SU-DHL-6 (cell line): ENCODE measurements at regions not wholly inside any gene's neighbourhood (a gene's known extent, or its start where the extent isn't known, plus 50 kb on each side); places are given as distances from the start of the nearest gene placed in this dataset.

Experiments used
- H2AFZ ChIP-seq: fragments of 200-600 bp; sonication (generic); 2 replicates; pipeline ENCODE4 v1.6.1; 2014; ENCODE audit warnings: low read depth, mild to moderate bottlenecking, moderate library complexity, mixed read lengths, antibody characterized with exemption, low read length; ENCODE audit not compliant: severe bottlenecking
- H3F3A ChIP-seq: fragments of 200-600 bp; shearing (Covaris generic); 2 replicates; pipeline ENCODE4 v1.6.0; 2016; ENCODE audit warnings: antibody characterized with exemption, mild to moderate bottlenecking; ENCODE audit not compliant: insufficient read depth
- H3K27ac ChIP-seq: fragments of 200-600 bp; sonication (generic); 2 replicates; pipeline ENCODE4 v1.5.1; 2016; ENCODE audit warnings: low read depth, mild to moderate bottlenecking, low read length, moderate library complexity, mixed read lengths
- H3K27me3 ChIP-seq: fragments of 200-600 bp; sonication (generic), shearing (Covaris generic); 2 replicates; pipeline ENCODE4 v1.6.0; 2014; ENCODE audit warnings: mild to moderate bottlenecking, low read length
- H3K36me3 ChIP-seq: fragments of 200-600 bp; sonication (generic); 2 replicates; pipeline ENCODE4 v1.6.1; 2014; ENCODE audit warnings: mild to moderate bottlenecking, low read length, mixed read lengths
- H3K4me2 ChIP-seq: fragments of 300-600, 200-600 bp; shearing (Covaris generic), sonication (generic); 2 replicates; pipeline ENCODE4 v1.6.0; 2014; ENCODE audit warnings: low read length, low read depth, mild to moderate bottlenecking; ENCODE audit not compliant: poor library complexity, severe bottlenecking
- H3K4me3 ChIP-seq: fragments of 200-600 bp; sonication (generic); 2 replicates; pipeline ENCODE4 v1.5.1; 2014; ENCODE audit warnings: antibody characterized with exemption, low read length, mild to moderate bottlenecking, mixed read lengths; ENCODE audit not compliant: insufficient read depth, poor library complexity, severe bottlenecking
- H3K79me2 ChIP-seq: fragments of 200-600 bp; sonication (generic); 2 replicates; pipeline ENCODE4 v1.6.1; 2014; ENCODE audit warnings: mild to moderate bottlenecking, low read length, moderate library complexity; ENCODE audit not compliant: insufficient read depth
- H3K9ac ChIP-seq: fragments of 200-600 bp; sonication (generic); 2 replicates; pipeline ENCODE4 v1.7.0; 2014; ENCODE audit warnings: mild to moderate bottlenecking, low read length
- H3K9me2 ChIP-seq: fragments of 200-600 bp; sonication (generic); replicated peaks from 2 replicates; pipeline ENCODE4 v1.6.1; 2014; ENCODE audit warnings: low read length; ENCODE audit not compliant: insufficient read depth
- H3K9me3 ChIP-seq: fragments of 200-600 bp; sonication (generic); 2 replicates; pipeline ENCODE4 v1.6.1; 2014; ENCODE audit warnings: low read length, mixed read lengths; ENCODE audit not compliant: insufficient read depth
- H4K20me1 ChIP-seq: fragments of 200-600 bp; sonication (generic); 2 replicates; pipeline ENCODE4 v1.6.1; 2014; ENCODE audit warnings: low read depth, mild to moderate bottlenecking, antibody characterized with exemption, low read length, moderate library complexity, mixed read lengths
- CTCF ChIP-seq: fragments of 200-600 bp; sonication (generic); IDR thresholded peaks from one replicate; pipeline ENCODE4 v1.5.1; 2017; ENCODE audit warnings: antibody characterized with exemption, mild to moderate bottlenecking, low read length, moderate library complexity; ENCODE audit not compliant: insufficient read depth, poor library complexity, severe bottlenecking
- EZH2phosphoT487 ChIP-seq: fragments of 200-600 bp; sonication (generic), shearing (Covaris generic); conservative IDR thresholded peaks from 2 replicates; pipeline ENCODE4 v1.6.1; 2018; ENCODE audit warnings: mild to moderate bottlenecking, antibody characterized with exemption, low read length, moderate library complexity, mixed read lengths

- Histone ChIP-seq H3K9me3 (no peaks in the 10 kb centered on the region), H4K20me1 (no peaks in the 10 kb centered on the region), H3F3A (no peaks in the 10 kb centered on the region), H3K79me2 (no peaks in the 10 kb centered on the region), H2AFZ (no peak overlapping the region), H3K27me3 (no peaks in the 10 kb centered on the region), H3K4me3 (no peak overlapping the region), H3K27ac (no peak overlapping the region), H3K9ac (no peak overlapping the region), H3K9me2 (no peaks in the 10 kb centered on the region), H3K36me3 (no peaks in the 10 kb centered on the region), H3K4me2 (no peak overlapping the region)
- no peak for TF ChIP-seq CTCF
- no peak for TF ChIP-seq EZH2phosphoT487
Measured at GRCh38 chr7:88700725-88701124, 58.8 kb upstream of the ZNF804B start.

- Histone ChIP-seq H3F3A (no peaks in the 10 kb centered on the region), H3K36me3 (no peaks in the 10 kb centered on the region), H2AFZ (no peak overlapping the region), H3K4me3 (no peak overlapping the region), H3K9ac (no peak overlapping the region), H3K27me3 (no peaks in the 10 kb centered on the region), H3K9me2 (no peaks in the 10 kb centered on the region), H3K27ac (no peak overlapping the region), H3K79me2 (no peaks in the 10 kb centered on the region), H4K20me1 (no peaks in the 10 kb centered on the region), H3K4me2 (no peak overlapping the region), H3K9me3 (no peaks in the 10 kb centered on the region)
- TF ChIP-seq CTCF (no peak), EZH2phosphoT487 (no peak)
Measured at GRCh38 chr7:88694207-88694606, 65.3 kb upstream of the ZNF804B start.

- TF ChIP-seq EZH2phosphoT487 (no peak), CTCF (no peak)
Measured at GRCh38 chr7:88693131-88693530, 66.4 kb upstream of the ZNF804B start.

More at GRCh38 chr7:88693131-88693530, 66.4 kb upstream of the ZNF804B start:
- H3K36me3 ChIP-seq: no peaks in the 10 kb centered on the region
- H3K79me2 ChIP-seq: no peaks in the 10 kb centered on the region
- H3K9me2 ChIP-seq: no peaks in the 10 kb centered on the region
- H3K27me3 ChIP-seq: no peaks in the 10 kb centered on the region
- no peaks in the 10 kb centered on the region for H4K20me1 ChIP-seq
- no peak overlapping the region for H3K9ac ChIP-seq
- no peaks in the 10 kb centered on the region for H3F3A ChIP-seq
- no peak overlapping the region for H3K4me2 ChIP-seq
- no peak overlapping the region for H3K27ac ChIP-seq
- H3K4me3 ChIP-seq: no peak overlapping the region
- no peaks in the 10 kb centered on the region for H3K9me3 ChIP-seq
- H2AFZ ChIP-seq: no peak overlapping the region
